Suppressor macrophage treated with lipopolysaccharide for 4 hours (primary cell): ENCODE measurements at regions not wholly inside any gene's neighbourhood (a gene's known extent, or its start where the extent isn't known, plus 50 kb on each side); places are given as distances from the start of the nearest gene placed in this dataset.
A peak's percentile ranks its signal among the peaks of the same experiment; 100 is the strongest.

Source experiments
- DNase-seq: peaks from one replicate; pipeline ENCODE4 v3.0.0-alpha.2; 2020

- DNase-seq = peak; percentile 9
These were observed 233.5 kb upstream of the HDAC9 start for GRCh38 chr7:18262058-18262457.

DNA sequence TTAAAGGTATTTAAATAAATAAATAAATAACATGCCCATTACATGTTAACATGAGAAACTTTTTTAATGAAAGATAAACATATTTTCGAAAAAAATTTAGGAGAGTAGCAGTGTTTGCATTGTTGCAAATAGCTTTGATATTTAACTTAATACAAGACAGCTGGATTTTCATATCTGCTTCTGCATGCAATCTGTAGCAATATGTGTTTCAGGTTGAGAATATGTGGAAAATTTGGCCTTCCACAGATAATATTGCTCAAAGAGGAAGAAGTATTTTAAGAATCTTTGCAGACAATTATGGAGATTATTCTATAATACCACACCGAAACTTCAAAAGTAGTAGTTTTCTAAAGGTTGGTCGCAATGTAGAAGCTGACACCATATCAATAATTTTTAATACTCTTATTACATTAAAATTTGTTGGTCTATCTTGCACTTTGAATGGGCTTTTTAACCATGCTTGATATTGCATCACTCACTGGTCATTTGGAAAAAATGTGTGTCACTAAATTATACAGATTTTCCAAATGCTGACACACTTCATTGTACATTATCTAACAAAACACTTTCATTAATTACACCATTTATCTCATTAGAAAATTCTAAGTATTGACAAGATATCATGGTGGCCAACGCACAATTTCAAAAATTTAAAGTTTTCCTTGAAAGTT is 229.8 kb upstream of the HDAC9 start:
- no peak for DNase-seq

DNA sequence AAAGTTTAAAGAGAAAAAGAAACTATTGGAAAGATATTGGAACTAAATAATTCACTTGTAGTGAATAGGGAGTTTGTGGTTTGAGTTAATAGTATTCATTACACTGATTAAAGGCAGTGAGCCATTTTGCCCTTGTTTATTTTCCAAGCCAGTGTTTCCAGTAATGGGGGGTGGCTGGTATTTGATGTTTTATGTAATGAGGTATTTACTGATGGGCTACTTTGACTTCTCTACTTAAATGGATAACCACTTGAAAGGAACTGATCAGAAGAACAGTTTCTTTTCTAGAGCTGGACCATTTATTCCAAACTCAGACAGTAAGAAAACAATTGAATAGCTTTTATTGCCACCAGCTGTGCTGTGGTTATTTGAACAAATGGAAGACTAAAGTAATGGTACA is 227.0 kb upstream of the HDAC9 start:
- no peak for DNase-seq

- DNase-seq = no peak
These were observed 219.2 kb upstream of the HDAC9 start for GRCh38 chr7:18276380-18276779.

DNA sequence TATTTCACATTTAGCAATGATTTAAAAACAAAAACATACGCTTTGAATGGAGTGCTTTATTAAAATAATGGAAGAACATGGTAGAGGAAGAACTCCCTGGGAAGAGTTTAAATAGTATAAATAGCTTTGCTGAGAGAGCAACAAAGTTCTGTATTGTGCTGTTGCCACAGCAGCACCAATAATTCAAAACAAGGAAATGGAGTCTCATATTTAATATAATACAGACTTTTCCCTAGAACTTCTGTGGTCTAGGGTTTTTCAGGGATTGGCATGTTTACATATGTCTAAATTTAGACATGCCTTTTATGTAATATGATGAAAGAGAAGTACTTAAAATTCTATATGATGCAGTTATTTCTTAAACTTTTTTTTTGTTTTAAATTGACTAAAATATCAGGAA is 217.2 kb upstream of the HDAC9 start:
- no peak for DNase-seq

DNA sequence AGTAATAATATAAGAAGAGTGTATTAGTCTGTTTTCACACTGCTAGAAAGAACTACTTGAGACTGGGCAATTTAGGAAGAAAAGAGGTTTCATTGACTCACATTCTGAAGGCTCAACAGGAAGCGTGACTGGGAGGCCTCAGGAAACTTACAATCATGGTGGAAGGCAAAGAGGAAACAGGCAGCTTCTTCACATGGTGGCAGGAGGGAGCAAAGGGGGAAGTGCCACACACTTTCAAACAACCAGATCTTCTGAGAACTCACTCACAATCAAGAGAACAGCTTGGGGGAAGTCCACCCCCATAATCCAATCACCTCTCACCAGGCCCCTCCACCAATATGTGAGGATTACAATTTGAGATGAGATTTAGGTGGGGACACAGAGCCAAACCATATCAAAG is 212.5 kb upstream of the HDAC9 start:
- no peak for DNase-seq

GRCh38 chr7:18287482-18287881 is 208.1 kb upstream of the HDAC9 start:
- no peak for DNase-seq

DNA sequence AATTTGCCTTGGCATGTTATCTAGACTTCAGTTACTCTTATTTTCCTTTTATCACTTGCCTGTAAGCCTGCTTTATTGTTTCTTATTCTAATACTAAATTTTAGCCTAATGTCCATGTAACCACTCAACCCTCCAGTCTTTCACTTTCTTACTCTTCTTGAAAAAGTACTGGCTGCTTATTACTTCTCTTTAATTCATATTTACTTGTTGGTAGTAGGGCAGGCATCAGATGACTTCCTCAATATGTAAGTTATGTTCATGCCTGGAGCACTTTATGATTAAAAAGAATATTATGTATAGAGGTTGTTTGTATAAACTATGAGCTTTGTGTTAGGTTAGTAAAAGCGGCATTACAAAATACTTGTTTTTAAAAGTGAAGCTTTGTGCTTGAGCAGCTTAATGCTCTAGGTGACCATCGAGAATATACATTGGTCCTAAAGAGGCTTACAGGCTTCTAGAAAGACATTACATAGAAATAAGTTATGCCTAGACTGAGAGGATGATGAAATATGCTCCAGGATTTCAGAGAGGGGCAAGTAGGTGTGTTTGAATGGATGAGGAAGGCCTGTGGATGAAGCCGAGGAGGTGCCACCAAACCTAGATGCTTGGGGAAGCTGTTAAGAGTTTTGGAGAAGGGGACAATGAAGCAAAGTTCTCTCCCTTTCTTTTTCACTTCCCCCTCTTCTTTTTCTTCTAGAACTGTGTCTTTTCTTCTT is 207.1 kb upstream of the HDAC9 start:
- peak; percentile 12 for DNase-seq

DNA sequence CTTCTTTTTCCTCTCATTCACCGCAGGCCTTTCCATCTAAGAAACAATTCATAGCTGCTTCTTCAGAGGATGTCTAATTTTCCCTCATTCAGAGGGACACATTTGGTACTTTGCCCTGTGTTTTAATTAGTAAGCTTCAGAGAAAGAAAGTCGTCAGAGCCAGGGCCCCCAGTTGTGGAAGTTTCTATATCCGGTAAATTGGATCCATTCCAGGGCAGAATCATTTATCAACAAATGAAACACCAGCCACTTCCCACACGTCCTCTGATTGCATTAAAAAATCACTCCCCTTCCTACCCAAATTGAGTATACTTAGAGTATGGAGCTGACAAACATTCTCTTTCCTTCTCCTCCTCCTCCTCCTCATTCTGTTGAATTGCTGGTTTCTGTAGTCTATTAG is 205.8 kb upstream of the HDAC9 start:
- peak; percentile 12 for DNase-seq

DNA sequence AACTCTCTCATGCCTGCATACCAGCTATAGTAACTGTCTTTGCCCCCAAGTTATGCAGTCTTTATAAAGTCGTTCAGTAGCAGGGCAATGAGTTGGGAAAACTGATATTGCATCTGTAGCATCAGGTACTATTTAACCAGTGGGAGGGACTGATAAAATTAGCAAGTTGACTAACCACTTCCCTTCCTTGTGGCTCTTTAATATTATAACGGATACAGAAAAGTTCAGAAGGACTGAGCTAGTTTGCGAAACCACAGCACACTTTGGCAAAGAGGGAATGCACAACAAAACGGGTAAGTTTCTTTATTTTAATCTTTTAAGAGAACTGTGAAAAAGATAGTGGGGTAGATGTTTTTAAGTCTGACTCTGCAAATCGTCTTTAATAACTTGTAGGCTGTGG is 205.3 kb upstream of the HDAC9 start:
- DNase-seq = peak; percentile 28

- peak; percentile 28 for DNase-seq
These were observed 204.7 kb upstream of the HDAC9 start for GRCh38 chr7:18290865-18291264.

DNA sequence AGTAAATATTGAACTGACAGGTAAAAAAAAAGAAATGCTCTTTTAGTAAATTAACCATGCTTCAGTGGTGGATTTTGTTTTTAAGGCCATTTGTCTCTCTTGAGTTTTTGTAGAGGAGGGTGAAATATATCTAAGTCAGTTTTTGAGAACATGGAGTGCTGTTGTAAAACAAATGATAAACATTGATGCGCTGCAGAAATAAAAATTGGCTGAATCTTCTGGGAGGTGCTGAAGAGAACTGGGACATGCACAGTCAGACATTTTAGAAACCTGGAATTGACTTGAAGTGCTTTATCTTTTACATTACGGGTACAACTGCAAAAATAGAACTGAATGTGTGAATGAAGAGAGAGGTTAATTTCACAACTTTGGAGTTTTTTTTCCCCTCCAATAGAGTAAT is 203.0 kb upstream of the HDAC9 start:
- DNase-seq = no peak

DNA sequence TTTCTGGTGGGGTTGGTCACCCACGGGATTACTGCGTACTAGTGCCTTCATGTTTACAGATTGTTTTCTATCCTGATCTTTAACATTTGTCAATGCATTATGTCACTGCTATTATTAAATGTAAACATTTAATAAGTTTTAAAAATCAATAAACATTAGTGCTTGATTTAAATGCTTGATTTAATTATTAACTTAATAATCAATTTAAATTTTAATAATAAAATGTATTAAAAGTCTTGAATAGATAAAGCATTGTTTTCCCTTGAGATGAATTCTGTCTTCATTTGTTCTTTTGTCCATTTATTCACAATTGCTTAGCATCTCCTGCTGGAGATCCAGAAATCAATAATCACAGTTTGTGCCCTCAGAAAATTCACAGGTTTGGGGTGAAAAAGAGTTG is 201.8 kb upstream of the HDAC9 start:
- DNase-seq = no peak

DNA sequence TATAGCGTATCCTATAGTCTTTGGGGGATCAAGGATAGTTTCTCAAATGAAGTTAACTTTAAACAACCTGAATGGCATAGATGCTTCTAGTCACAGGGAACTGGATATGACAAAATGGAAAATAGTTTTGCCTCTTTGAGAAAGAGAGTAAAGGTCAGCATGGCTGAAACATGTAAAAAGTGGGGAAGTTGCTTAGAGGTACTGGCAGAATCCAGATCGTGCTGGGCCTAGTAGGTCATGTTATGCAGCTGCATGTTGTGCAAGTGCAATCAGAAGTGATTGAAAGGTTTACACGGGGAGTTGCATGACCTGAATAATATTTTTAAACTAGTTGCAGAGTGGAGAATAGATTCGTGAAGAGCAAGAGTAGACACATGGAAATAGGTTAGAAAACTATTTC is 201.1 kb upstream of the HDAC9 start:
- peak; percentile 46 for DNase-seq

DNA sequence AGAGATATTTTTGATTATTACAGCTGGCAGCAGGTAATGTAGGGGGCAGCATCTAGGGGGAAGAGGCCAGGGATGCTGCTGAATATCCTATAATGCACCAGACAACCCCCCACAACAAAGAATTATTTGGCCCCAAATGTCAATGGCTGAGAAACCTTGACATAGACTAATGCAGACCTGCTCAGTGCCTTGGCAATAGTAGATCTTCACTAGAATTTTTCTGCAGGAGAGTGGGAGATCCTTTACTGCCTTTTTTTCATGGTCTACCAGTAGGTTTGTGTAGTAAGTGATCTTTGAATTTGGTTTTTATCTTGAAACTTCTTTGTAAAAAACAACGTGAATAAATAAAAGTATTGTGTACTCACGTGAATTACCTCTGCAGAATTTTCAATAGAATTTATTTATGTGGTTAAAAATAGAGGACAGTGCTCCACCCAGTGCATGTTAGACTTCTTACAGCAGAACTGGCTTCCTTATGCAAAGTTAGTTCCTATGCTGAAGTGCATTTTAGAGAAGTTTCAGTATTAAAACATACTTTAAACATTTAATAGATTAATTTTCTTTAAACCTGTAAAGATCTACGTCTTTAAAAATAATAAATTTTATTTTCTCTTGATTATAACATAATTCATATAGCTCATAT is 199.6 kb upstream of the HDAC9 start:
- DNase-seq = peak; percentile 28

GRCh38 chr7:18302097-18302496 is 193.5 kb upstream of the HDAC9 start:
- peak; percentile 44 for DNase-seq

GRCh38 chr7:18305866-18306265 is 189.7 kb upstream of the HDAC9 start:
- no peak for DNase-seq

- no peak for DNase-seq
These were observed 188.9 kb upstream of the HDAC9 start for GRCh38 chr7:18306696-18307095.

DNA sequence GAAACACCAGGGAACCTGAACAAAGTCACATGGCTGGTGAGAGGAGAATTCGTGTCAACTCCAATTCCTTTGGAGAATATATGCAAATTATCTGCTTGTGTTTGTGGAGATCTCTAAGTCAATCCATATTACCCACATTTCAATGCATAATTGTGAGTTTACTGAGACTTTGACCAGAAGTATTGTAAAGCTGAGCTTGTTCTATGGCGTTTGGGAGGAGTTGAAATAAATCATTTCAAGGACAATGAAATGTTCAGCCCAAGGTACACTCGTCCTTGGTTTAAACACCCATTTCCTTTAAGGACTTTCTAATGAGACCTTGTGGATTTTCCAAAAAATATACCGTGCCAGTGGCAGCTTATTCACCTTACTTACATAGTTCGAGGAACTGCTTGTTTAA is 186.6 kb upstream of the HDAC9 start:
- no peak for DNase-seq

DNA sequence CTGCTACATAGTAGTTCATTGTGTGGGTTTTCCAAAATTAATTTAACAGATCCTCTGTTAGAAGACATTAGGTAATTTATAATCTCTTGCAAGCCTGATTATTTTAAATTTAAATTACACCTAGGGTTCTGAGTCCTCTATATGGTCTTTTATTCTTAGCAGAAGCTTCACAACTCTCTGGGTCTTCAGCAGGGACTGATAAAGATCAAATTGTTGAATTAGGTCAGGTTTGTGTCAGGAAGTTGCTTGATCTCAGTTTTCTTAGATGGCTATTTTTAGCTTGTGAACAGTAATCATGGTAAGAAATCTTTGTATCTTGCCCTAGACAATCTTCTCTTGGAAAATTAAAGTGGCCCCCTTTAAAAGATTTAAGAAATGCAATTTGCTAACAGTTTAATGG is 183.1 kb upstream of the HDAC9 start:
- no peak for DNase-seq

DNA sequence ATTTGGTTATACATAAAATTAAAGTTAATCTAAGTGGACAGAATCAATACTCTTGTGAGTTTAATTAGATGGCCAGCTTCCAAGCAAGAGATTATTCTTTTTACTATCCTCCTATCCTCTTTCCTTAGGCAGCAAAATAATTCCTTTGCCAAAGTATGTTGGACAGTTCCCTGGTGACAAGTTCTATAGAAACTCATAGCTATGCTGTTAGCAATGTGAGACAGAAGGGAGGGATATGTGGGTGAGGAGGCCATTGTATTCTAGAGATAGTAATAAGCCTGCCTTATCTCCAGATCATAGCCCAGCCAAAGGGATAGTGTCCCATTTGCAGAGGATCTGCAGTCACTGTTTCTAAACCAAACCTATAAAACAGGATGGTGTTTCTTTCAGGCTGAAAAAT is 181.6 kb upstream of the HDAC9 start:
- no peak for DNase-seq

- no peak for DNase-seq
These were observed 180.3 kb upstream of the HDAC9 start for GRCh38 chr7:18315241-18315640.

DNA sequence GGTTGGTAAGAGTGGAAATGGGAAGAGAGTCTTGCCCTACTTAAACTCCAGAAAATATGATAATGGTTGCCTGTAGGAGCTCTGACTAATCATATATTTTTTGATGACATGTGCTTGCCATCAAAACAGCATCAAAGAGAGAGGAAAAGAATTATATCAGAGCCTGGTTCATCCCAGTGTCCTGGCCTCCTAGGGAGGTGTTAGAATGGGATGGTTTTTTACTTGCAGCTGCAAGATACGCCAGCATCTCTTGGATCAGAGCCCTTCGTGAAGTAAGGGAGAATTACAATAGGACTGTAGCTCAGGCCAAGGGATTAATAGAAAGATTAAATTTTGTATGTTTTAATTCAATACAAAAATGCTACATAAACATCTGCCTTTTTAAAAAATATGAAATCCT is 177.6 kb upstream of the HDAC9 start:
- no peak for DNase-seq

DNA sequence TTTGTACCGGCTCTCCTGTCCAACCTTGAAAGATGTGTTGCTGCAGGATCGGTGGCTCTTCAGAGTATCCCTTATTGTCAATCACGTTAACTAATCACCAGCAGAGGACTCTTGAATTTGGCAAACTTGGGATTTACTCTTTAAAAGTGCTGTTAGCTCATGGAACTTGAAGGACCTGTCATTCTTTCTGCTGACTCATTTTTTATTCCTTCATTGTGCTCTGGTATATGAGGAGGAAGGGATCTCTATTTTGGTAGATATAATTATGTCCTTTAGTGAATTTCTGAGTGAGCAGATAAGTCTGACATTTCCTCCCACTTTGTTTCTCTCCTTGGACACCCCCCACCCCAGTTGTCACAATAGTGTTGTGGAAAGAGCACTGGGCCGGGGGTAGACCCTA is 175.1 kb upstream of the HDAC9 start:
- no peak for DNase-seq
